Lower leg skin (tissue), 3 donors: ENCODE measurements at regions not wholly inside any gene's neighbourhood (a gene's known extent, or its start where the extent isn't known, plus 50 kb on each side); places are given as distances from the start of the nearest gene placed in this dataset.
"Not testable (repeated sequence)": the region's sequence is repeated elsewhere in the genome, so short reads cannot be mapped to it uniquely, and the experiment has no call there.

Experiments
- CTCF ChIP-seq, 3 donors: fragments of 450-650 bp; IDR thresholded peaks; one replicate each; pipeline ENCODE4 v1.5.1; 2016; ENCODE audit warnings: antibody characterized with exemption in 3 of 3, mild to moderate bottlenecking in 3 of 3, moderate library complexity in 2 of 3
- POLR2A ChIP-seq, 2 donors: fragments of 450-650 bp; IDR thresholded peaks; one replicate each; pipeline ENCODE4 v1.6.1; 2016 to 2017; ENCODE audit warnings: antibody characterized with exemption in 2 of 2, mild to moderate bottlenecking in 1 of 2, moderate library complexity in 1 of 2

- not testable (repeated sequence) for TF ChIP-seq CTCF, POLR2A (IDR thresholded peaks at IDR 0.05)
Observed at GRCh38 chr2:132317026-132317680, 99.5 kb upstream of the GPR39 start.
